ENCODE measurements at regions not wholly inside any gene's neighbourhood (a gene's known extent, or its start where the extent isn't known, plus 50 kb on each side); places are given as distances from the start of the nearest gene placed in this dataset.

GRCh38 chr12:92558806-92559205, 144.0 kb upstream of the PLEKHG7 start:
- TF ChIP-seq CTCF (IDR thresholded peaks at IDR 0.05) (no peak), POLR2A (IDR thresholded peaks at IDR 0.05) (no peak)
